PC-3 (cell line): ENCODE measurements at regions not wholly inside any gene's neighbourhood (a gene's known extent, or its start where the extent isn't known, plus 50 kb on each side); places are given as distances from the start of the nearest gene placed in this dataset.

Experiments
- ATAC-seq: fragments of 200-7000 bp; cut with Tn5 transposase; 2 replicates; pipeline ENCODE4 v1.9.1; 2020; ENCODE audit warnings: mild to moderate bottlenecking, moderate library complexity
- BruUV-seq: library from RNA; stranded (reverse); fragments of 400-500 nt; replicated peaks from 2 replicates; lab custom pipeline; 2021; lab: Mats Ljungman, UMichigan
- CTCF ChIA-PET: fragments of 300-600 bp; sonication (Branson Sonifier 250); formaldehyde crosslinking; loops from one replicate; lab custom pipeline; 2022; ENCODE audit warnings: antibody characterized with exemption; lab: Charles Lee
- POLR2A ChIA-PET: fragments of 300-600 bp; sonication (Branson Sonifier 250); formaldehyde crosslinking; loops from one replicate; lab custom pipeline; 2022; ENCODE audit warnings: antibody characterized with exemption; ENCODE audit not compliant: unreplicated experiment; lab: Charles Lee
- DNase-seq: peaks from one replicate; pipeline ENCODE4 v3.0.0-alpha.2; 2015
- H2AFZ ChIP-seq: fragments of 300-600 bp; sonication (generic); 2 replicates; pipeline ENCODE4 v1.6.0; 2016; ENCODE audit warnings: antibody characterized with exemption, low read length
- H3F3A ChIP-seq: fragments of 300-600 bp; sonication (generic); one replicate; pipeline ENCODE4 v1.6.0; 2017; ENCODE audit warnings: antibody characterized with exemption, low read length, control low read depth, mild to moderate bottlenecking; ENCODE audit not compliant: unreplicated experiment
- H3K27ac ChIP-seq: fragments of 300-600 bp; sonication (generic); 2 replicates; pipeline ENCODE4 v1.5.1; 2016; ENCODE audit warnings: mild to moderate bottlenecking, low read length
- H3K27me3 ChIP-seq: fragments of 300-600 bp; sonication (generic); 2 replicates; pipeline ENCODE4 v1.6.1; 2016; ENCODE audit warnings: low read length, mixed read lengths
- H3K36me3 ChIP-seq: fragments of 300-600 bp; sonication (generic); 2 replicates; pipeline ENCODE4 v1.6.1; 2016; ENCODE audit warnings: low read depth, mixed run types, low read length, mixed read lengths
- H3K4me1 ChIP-seq: fragments of 300-600 bp; sonication (generic); 2 replicates; pipeline ENCODE4 v1.5.1; 2016; ENCODE audit warnings: low read length; ENCODE audit not compliant: insufficient read depth
- H3K4me2 ChIP-seq: fragments of 300-600 bp; sonication (generic); 2 replicates; pipeline ENCODE4 v1.6.0; 2016; ENCODE audit warnings: low read length
- H3K4me3 ChIP-seq: fragments of 300-600 bp; sonication (generic); 2 replicates; pipeline ENCODE4 v1.5.1; 2016; ENCODE audit warnings: mild to moderate bottlenecking, low read length, mixed read lengths
- H3K79me2 ChIP-seq: fragments of 300-600 bp; sonication (generic); 2 replicates; pipeline ENCODE4 v1.6.1; 2017; ENCODE audit warnings: low read length, mixed read lengths
- H3K9ac ChIP-seq: fragments of 300-600 bp; sonication (generic); 2 replicates; pipeline ENCODE4 v1.6.0; 2016; ENCODE audit warnings: mild to moderate bottlenecking, low read length
- H3K9me2 ChIP-seq: fragments of 300-600 bp; sonication (generic); replicated peaks from 2 replicates; pipeline ENCODE4 v1.6.1; 2016; ENCODE audit warnings: mixed run types, low read length, mixed read lengths
- H3K9me3 ChIP-seq: fragments of 300-600 bp; sonication (generic); 2 replicates; pipeline ENCODE4 v1.6.1; 2016; ENCODE audit warnings: low read length, mixed read lengths
- H4K20me1 ChIP-seq: fragments of 300-600 bp; sonication (generic); 2 replicates; pipeline ENCODE4 v1.6.1; 2016; ENCODE audit warnings: low read length, mixed read lengths
- CTCF ChIP-seq: fragments of 300-600 bp; sonication (generic); conservative IDR thresholded peaks from 2 replicates; pipeline ENCODE4 v1.5.1; 2017; ENCODE audit warnings: antibody characterized with exemption, low read depth, mild to moderate bottlenecking, low read length
- EZH2 ChIP-seq: fragments of 300-600 bp; sonication (generic); IDR thresholded peaks from one replicate; pipeline ENCODE4 v1.6.1; 2017; ENCODE audit warnings: antibody characterized with exemption, mild to moderate bottlenecking, low read length; ENCODE audit not compliant: unreplicated experiment
- EZH2phosphoT487 ChIP-seq: fragments of 300-600 bp; sonication (generic); IDR thresholded peaks from 2 replicates; pipeline ENCODE4 v1.6.1; 2018; ENCODE audit warnings: mild to moderate bottlenecking, antibody characterized with exemption, low read length, borderline replicate concordance
- intact Hi-C: fragments of 100-400 bp; cut with micrococcal nuclease; formaldehyde crosslinking; loops from 2 replicates; pipeline ENCODE4 v1.9.0; 2023

- H4K20me1 ChIP-seq, result no peaks in the 10 kb centered on the region
- intact Hi-C loops, result no loop called here
- H3K27me3 ChIP-seq, result peaks cover 30% of the 10 kb centered on the region
- no peak overlapping the region for H3K4me2 ChIP-seq
- H3K4me1 ChIP-seq, result no peaks in the 10 kb centered on the region
- no peak overlapping the region for H2AFZ ChIP-seq
- ATAC-seq, result no peak
- BruUV-seq, result no TSS peak
- no peaks in the 10 kb centered on the region for H3K9me2 ChIP-seq
- TF ChIP-seq EZH2phosphoT487, result no peak
- no peak for TF ChIP-seq EZH2
- no peak for TF ChIP-seq CTCF
- no peak overlapping the region for H3K9ac ChIP-seq
- H3K27ac ChIP-seq, result no peak overlapping the region
- DNase-seq, result no peak
- no peaks in the 10 kb centered on the region for H3K9me3 ChIP-seq
- no peak overlapping the region for H3K4me3 ChIP-seq
- H3F3A ChIP-seq, result no peaks in the 10 kb centered on the region
- no peaks in the 10 kb centered on the region for H3K36me3 ChIP-seq
- POLR2A ChIA-PET, result no interaction called here
- no peaks in the 10 kb centered on the region for H3K79me2 ChIP-seq
- CTCF ChIA-PET, result no interaction called here
These were observed 52.9 kb upstream of the ITGA11 start for GRCh38 chr15:68484696-68485400.

GRCh38 chr15:68485721-68486360 lies 53.9 kb upstream of the ITGA11 start:
- ChIA-PET CTCF (no interaction called here), POLR2A (no interaction called here)
- DNase-seq (no peak), ATAC-seq (no peak)
- Histone ChIP-seq H4K20me1 (no peaks in the 10 kb centered on the region), H3K27me3 (peaks cover 27% of the 10 kb centered on the region), H2AFZ (no peak overlapping the region), H3K9me2 (no peaks in the 10 kb centered on the region), H3K4me1 (no peaks in the 10 kb centered on the region), H3K79me2 (no peaks in the 10 kb centered on the region), H3K27ac (no peak overlapping the region), H3K4me2 (no peak overlapping the region), H3K36me3 (no peaks in the 10 kb centered on the region), H3K4me3 (no peak overlapping the region), H3K9me3 (no peaks in the 10 kb centered on the region), H3K9ac (no peak overlapping the region), H3F3A (no peaks in the 10 kb centered on the region)
- TF ChIP-seq CTCF (no peak), EZH2 (no peak), EZH2phosphoT487 (no peak)
- BruUV-seq, result no TSS peak
- intact Hi-C loops, result no loop called here
